ENCODE measurements at regions not wholly inside any gene's neighbourhood (a gene's known extent, or its start where the extent isn't known, plus 50 kb on each side); places are given as distances from the start of the nearest gene placed in this dataset.

DNA sequence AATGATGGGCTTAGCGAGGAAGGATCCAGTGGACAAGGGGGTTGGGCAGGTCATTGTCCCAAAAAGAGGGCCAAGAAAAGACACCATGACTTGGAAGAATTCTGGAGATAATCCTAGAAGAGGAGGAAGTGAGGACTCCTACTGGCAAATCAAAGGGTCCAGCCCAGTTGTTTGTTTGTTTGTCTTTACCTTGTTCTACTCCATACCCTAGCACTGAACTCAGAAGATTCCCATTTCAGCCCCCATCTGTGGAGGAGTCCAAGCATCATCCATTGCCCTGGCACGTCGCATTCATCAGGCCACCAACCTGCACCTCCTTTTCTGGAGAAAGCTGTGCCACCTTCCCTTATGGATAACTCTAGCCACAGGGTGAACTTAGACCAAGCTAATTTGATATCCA lies 326.2 kb downstream of the EN1 start:
- ATAC-seq (no peak), DNase-seq (ENCODE audit: low read depth, low spot score) (no peak), FAIRE-seq (no peak)
- ChIA-PET RAD21 (ENCODE audit: unreplicated experiment) (no interaction called here), CTCF (no interaction called here), POLR2A (no interaction called here), SMC1A (ENCODE audit: uncharacterized antibody, unreplicated experiment) (no interaction called here)
- no peaks in the 10 kb centered on the region; the same call in 2 of the 3 replicates for H3K9me3 ChIP-seq (replicated peaks; ENCODE audit: control insufficient read depth, insufficient read depth, low read length)
- 29% methylated on average over 3 of the region's 3 CpGs for WGBS (ENCODE audit: insufficient coverage, insufficient replicate concordance, low lambda C conversion rate, missing lambda C conversion rate)
- no peaks in the 10 kb centered on the region for H3K27me3 ChIP-seq (replicated peaks in 1 of 2; ENCODE audit: control insufficient read depth in 2 of 2, insufficient read depth in 2 of 2, low read length in 1 of 2)
- no peak for TF ChIP-seq RAD51 (IDR thresholded peaks at IDR 0.05)
- TF ChIP-seq ZSCAN29 (IDR thresholded peaks at IDR 0.05) = no peak
- TF ChIP-seq, protein P1, sequence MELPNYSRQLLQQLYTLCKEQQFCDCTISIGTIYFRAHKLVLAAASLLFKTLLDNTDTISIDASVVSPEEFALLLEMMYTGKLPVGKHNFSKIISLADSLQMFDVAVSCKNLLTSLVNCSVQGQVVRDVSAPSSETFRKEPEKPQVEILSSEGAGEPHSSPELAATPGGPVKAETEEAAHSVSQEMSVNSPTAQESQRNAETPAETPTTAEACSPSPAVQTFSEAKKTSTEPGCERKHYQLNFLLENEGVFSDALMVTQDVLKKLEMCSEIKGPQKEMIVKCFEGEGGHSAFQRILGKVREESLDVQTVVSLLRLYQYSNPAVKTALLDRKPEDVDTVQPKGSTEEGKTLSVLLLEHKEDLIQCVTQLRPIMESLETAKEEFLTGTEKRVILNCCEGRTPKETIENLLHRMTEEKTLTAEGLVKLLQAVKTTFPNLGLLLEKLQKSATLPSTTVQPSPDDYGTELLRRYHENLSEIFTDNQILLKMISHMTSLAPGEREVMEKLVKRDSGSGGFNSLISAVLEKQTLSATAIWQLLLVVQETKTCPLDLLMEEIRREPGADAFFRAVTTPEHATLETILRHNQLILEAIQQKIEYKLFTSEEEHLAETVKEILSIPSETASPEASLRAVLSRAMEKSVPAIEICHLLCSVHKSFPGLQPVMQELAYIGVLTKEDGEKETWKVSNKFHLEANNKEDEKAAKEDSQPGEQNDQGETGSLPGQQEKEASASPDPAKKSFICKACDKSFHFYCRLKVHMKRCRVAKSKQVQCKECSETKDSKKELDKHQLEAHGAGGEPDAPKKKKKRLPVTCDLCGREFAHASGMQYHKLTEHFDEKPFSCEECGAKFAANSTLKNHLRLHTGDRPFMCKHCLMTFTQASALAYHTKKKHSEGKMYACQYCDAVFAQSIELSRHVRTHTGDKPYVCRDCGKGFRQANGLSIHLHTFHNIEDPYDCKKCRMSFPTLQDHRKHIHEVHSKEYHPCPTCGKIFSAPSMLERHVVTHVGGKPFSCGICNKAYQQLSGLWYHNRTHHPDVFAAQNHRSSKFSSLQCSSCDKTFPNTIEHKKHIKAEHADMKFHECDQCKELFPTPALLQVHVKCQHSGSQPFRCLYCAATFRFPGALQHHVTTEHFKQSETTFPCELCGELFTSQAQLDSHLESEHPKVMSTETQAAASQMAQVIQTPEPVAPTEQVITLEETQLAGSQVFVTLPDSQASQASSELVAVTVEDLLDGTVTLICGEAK (IDR thresholded peaks at IDR 0.05; ENCODE audit: borderline replicate concordance) = no peak
- TF ChIP-seq GATAD2B (conservative IDR thresholded peaks at IDR 0.05; ENCODE audit: low read depth) = no peak
- H3K27ac ChIP-seq (ENCODE audit: control insufficient read depth, insufficient read depth) = no peak overlapping the region
- no peak overlapping the region for H2AFZ ChIP-seq (ENCODE audit: control insufficient read depth, low read depth, low read length)
- no peaks in the 10 kb centered on the region for H4K20me1 ChIP-seq (ENCODE audit: control insufficient read depth, insufficient read depth)
- in situ Hi-C loops (cut with MboI) = no loop called here
- H3K4me1 ChIP-seq (ENCODE audit: control insufficient read depth, insufficient read depth, low read length) = no peaks in the 10 kb centered on the region
- no TSS peak for BruUV-seq (replicated peaks)
- no peak overlapping the region for H3K4me2 ChIP-seq (ENCODE audit: control insufficient read depth, insufficient read depth)
- no peaks in the 10 kb centered on the region for H3K79me2 ChIP-seq (ENCODE audit: control insufficient read depth, insufficient read depth, low read length)
- intact Hi-C loops (cut with micrococcal nuclease; ENCODE audit: unreplicated experiment) = no loop called here
- H3K36me3 ChIP-seq (ENCODE audit: control insufficient read depth in 2 of 2, insufficient read depth in 2 of 2, low read length in 1 of 2) = no peaks in the 10 kb centered on the region
- H3K4me3 ChIP-seq = no peak overlapping the region
- H3K9ac ChIP-seq (ENCODE audit: control insufficient read depth, insufficient read depth, low read length) = no peak overlapping the region

DNA sequence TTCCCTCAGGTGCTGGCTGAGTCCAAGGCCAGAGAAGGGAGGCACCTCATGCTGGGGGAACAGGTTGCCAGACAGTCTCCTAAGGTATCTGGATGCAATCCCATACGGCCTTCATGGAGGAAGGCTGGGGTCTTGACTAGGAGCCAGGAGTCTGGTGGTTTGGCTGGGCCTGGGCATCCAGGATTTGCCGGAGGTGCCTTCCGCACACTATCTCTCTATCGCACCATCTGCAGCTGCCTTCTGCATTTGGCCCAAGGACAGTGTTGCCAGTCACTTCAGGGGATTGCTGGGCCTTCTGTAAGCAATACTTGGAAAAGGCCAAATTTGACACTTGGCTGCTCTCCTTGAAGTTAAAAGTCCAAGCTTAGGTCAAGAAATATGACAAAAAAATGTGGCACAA lies 327.2 kb downstream of the EN1 start:
- Histone ChIP-seq H3K9me3 (replicated peaks; ENCODE audit: control insufficient read depth, insufficient read depth, low read length) (no peaks in the 10 kb centered on the region; the same call in 2 of the 3 replicates), H3K4me2 (ENCODE audit: control insufficient read depth, insufficient read depth) (no peak overlapping the region), H3K27me3 (replicated peaks in 1 of 2; ENCODE audit: control insufficient read depth in 2 of 2, insufficient read depth in 2 of 2, low read length in 1 of 2) (no peaks in the 10 kb centered on the region), H3K27ac (ENCODE audit: control insufficient read depth, insufficient read depth) (no peak overlapping the region), H3K4me1 (ENCODE audit: control insufficient read depth, insufficient read depth, low read length) (no peaks in the 10 kb centered on the region), H3K36me3 (ENCODE audit: control insufficient read depth in 2 of 2, insufficient read depth in 2 of 2, low read length in 1 of 2) (no peaks in the 10 kb centered on the region), H4K20me1 (ENCODE audit: control insufficient read depth, insufficient read depth) (no peaks in the 10 kb centered on the region), H2AFZ (ENCODE audit: control insufficient read depth, low read depth, low read length) (no peak overlapping the region), H3K9ac (ENCODE audit: control insufficient read depth, insufficient read depth, low read length) (no peak overlapping the region), H3K4me3 (no peak overlapping the region), H3K79me2 (ENCODE audit: control insufficient read depth, insufficient read depth, low read length) (no peaks in the 10 kb centered on the region)
- ChIA-PET SMC1A (ENCODE audit: uncharacterized antibody, unreplicated experiment) (interaction anchor here (1.0 kb wide), 1 partner anchor 15 kb away, joined by 3 read pairs; no protein-coding TSS in a partner anchor), RAD21 (ENCODE audit: unreplicated experiment) (no interaction called here), CTCF (interaction anchor here (0.6 kb wide), 1 partner anchor 681 kb away, joined by 3 read pairs; no protein-coding TSS in a partner anchor), POLR2A (no interaction called here)
- WGBS (ENCODE audit: insufficient coverage, insufficient replicate concordance, low lambda C conversion rate, missing lambda C conversion rate) = 75% methylated on average over 4 of the region's 4 CpGs
- DNase-seq (ENCODE audit: low read depth, low spot score) = no peak
- no peak for FAIRE-seq
- in situ Hi-C loops (cut with MboI) (no loop called here), intact Hi-C loops (cut with micrococcal nuclease; ENCODE audit: unreplicated experiment) (no loop called here)
- no peak for ATAC-seq
- TF ChIP-seq TAF1 (IDR thresholded peaks at IDR 0.05; ENCODE audit: borderline replicate concordance, low read depth, low read length) = no peak
- TF ChIP-seq USF1 (IDR thresholded peaks at IDR 0.05; ENCODE audit: borderline replicate concordance, extremely low read length, insufficient read depth, low read depth, low read length) = no peak
- no peak for TF ChIP-seq CHD1 (IDR thresholded peaks at IDR 0.05; ENCODE audit: low read depth, low read length)
- no peak for TF ChIP-seq TCF7 (IDR thresholded peaks at IDR 0.05; ENCODE audit: borderline replicate concordance)
- no peak for TF ChIP-seq CBX3 (IDR thresholded peaks at IDR 0.05; ENCODE audit: borderline replicate concordance, low read depth)
- TF ChIP-seq JUNB (IDR thresholded peaks at IDR 0.05) = no peak
- TF ChIP-seq HCFC1 (IDR thresholded peaks at IDR 0.05; ENCODE audit: low read length) = no peak
- no peak for TF ChIP-seq SREBF2 (IDR thresholded peaks at IDR 0.05; ENCODE audit: low read length)
- no peak for TF ChIP-seq NFYA (IDR thresholded peaks at IDR 0.05; ENCODE audit: borderline replicate concordance, low read depth, low read length)
- TF ChIP-seq LARP7 (IDR thresholded peaks at IDR 0.05) = no peak
- no TSS peak for BruUV-seq (replicated peaks)

All from GM12878 (cell line).